Stimulated activated CD8-positive, alpha-beta memory T cell treated with anti-CD3 and anti-CD28 coated beads, Interleukin-7, amount 100 ng/mL, for 48 hours (primary cell): ENCODE measurements at regions not wholly inside any gene's neighbourhood (a gene's known extent, or its start where the extent isn't known, plus 50 kb on each side); places are given as distances from the start of the nearest gene placed in this dataset.
"Not testable (repeated sequence)": the region's sequence is repeated elsewhere in the genome, so short reads cannot be mapped to it uniquely, and the experiment has no call there.

Experiments used
- DNase-seq, 2 donors: peaks; one replicate each; pipeline ENCODE4 v3.0.0-alpha.2; 2020; ENCODE audit warnings: low read depth in 1 of 2; ENCODE audit errors: extremely low read depth in 1 of 2

DNA sequence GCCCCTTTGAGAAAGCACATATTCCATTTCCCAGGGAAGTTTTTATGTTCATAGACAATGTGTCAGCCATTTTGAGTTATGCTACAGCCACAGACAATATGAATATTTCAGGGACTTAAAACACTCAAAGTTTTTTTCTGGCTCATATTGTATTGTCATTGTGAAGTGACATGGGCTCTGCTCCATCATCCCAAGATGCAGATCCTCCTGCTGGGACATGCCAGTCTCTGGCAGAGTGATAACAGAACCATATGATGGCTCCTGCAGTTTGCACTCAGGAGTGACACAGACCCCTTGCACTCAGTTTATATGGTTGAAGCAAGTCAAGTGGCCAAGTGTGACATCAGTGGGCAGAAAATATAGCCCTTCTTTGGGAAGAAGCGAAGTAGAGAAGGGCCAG lies 498.4 kb upstream of the TUSC1 start:
- no peak for DNase-seq

GRCh38 chr9:26175264-26175663 lies 497.0 kb upstream of the TUSC1 start:
- DNase-seq: no peak

GRCh38 chr9:26172301-26172700 lies 494.1 kb upstream of the TUSC1 start:
- DNase-seq: no peak

DNA sequence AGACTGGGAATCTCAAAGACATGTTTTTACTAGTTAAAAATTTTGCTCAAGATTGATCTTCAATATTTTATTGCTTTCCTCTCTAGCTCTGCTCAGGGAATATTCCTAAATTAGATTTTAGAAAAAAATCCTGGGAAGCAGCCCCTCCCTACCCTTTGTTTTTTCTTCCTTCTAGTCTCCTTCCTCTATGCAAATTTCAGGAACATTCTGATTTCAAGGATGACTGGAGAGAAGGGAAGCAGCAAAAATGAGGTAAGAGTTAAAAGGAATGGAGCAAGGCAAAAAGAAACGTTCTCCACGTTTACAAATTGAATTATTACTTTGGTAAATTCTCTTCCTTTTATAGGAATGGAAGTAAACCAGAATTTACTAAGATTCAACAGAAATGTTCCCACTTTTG lies 493.4 kb upstream of the TUSC1 start:
- no peak for DNase-seq

GRCh38 chr9:26170190-26170589 lies 491.9 kb upstream of the TUSC1 start:
- no peak for DNase-seq

- DNase-seq: no peak
These were observed 491.5 kb upstream of the TUSC1 start for GRCh38 chr9:26169708-26170107.

DNA sequence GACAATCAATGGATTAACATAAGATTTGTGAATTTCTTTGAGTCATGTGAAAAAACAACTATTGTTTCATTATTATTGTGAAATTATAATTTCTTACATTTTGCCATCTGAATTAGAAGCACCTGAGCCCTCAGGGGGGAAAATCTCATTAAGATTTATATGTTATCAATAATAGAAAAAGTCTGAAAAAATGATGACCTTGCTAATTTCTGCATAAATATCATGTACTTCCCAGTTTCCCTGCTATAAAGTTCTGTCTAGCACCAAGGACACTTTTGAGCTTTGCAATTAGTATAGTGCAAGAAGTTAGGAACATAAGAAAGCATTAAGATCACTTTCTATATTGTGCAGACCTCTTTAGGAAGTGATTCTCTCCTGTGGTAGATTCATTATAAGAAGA lies 488.3 kb upstream of the TUSC1 start:
- DNase-seq: no peak

DNA sequence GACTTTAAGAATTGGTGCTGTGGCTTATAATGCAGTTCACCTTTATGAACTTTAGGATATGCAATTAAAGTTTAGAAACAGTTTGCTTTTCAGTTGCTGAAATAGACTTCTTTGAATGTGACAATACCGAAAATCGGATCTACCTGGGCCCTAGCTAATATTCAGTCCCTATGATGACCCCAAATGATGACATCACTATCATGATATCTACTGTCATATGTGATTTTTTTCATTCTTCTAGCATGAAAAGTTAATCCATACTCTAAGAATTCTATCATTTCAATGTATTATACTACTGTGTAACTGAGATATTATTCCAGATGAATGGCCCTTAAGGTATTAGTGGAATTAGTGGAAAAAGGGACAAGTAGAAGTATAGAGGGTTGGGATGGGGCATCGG lies 487.2 kb upstream of the TUSC1 start:
- no peak for DNase-seq

DNA sequence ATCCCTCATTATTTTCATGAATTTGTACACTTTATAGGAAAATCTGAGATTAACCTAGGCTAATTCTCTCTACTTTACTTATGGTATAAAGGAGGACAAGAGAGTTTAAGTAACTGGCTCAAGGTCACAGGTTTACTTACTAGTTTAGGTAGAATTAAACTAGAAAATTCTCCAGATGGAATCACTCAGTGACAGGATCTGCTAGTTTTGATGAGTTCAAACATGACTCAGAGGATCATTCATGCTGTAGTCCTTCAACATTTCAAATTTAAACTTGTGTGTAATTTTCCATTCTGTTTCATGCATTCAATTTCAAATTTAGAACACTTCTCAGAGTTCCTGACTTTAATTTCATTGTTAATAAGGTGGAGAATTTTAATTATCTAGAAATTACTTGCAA lies 485.7 kb upstream of the TUSC1 start:
- DNase-seq: no peak

GRCh38 chr9:26159575-26160392 lies 481.5 kb upstream of the TUSC1 start:
- no peak for DNase-seq

GRCh38 chr9:26158631-26159150 lies 480.4 kb upstream of the TUSC1 start:
- DNase-seq: no peak

- DNase-seq: no peak
These were observed 479.2 kb upstream of the TUSC1 start for GRCh38 chr9:26157411-26157810.

- no peak for DNase-seq
These were observed 474.1 kb upstream of the TUSC1 start for GRCh38 chr9:26152350-26152749.

DNA sequence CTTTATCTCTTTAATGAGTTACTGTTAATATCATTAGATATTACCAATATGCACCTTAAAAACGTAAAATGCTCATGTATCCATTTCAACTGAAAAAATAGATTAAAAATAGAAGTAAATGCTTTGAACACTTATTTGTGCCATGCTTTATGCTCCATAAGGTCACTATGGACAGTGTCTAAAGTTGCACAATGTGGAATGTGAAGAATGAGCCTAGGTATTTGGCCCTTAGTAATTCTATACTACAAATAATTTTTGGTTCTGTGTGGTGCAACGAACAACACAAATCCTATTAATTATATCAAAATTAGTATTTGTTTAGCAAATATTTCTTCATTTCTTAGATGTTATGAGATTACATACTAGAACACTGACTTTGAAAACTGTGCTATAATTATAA lies 469.9 kb upstream of the TUSC1 start:
- no peak for DNase-seq

- no peak for DNase-seq
These were observed 467.7 kb upstream of the TUSC1 start for GRCh38 chr9:26145938-26146337.

GRCh38 chr9:26142631-26143030 lies 464.4 kb upstream of the TUSC1 start:
- no peak for DNase-seq

DNA sequence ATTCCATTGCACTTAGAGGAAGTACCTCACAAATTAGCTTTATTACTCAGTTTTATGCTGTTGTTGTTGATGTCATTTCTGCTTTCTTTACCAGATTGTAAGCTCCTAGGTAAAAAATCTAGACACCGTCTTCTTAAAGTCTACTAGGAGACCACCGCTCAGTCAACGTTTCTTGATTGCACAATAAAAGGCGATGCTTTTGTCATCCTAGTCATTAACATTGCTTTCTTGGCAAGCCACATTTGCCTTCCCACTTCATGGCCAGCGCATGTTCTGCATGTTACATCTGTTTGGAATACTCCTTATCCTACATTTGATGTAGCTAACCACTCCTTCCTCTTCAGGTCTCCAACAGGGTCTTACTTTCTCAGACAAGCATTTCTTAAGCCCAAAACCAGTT lies 464.0 kb upstream of the TUSC1 start:
- no peak for DNase-seq

DNA sequence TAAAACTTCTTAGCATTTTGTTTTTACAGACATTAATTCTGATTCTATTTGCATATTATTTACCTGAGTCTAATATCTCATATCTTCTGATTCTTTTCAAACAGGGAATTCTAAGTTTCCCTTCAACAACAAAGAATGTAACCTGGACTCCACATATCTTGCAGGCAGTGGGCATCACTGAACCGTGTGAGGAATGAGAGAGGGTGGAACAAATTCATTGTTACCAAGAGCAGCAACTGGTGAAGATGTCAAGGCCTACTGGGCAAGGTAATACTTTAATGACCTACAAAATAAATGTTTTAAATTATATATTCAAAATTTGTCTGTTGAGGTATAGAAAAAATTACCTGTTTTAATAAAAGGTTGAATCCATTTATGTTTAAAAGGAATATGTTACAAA lies 455.3 kb upstream of the TUSC1 start:
- DNase-seq: no peak

DNA sequence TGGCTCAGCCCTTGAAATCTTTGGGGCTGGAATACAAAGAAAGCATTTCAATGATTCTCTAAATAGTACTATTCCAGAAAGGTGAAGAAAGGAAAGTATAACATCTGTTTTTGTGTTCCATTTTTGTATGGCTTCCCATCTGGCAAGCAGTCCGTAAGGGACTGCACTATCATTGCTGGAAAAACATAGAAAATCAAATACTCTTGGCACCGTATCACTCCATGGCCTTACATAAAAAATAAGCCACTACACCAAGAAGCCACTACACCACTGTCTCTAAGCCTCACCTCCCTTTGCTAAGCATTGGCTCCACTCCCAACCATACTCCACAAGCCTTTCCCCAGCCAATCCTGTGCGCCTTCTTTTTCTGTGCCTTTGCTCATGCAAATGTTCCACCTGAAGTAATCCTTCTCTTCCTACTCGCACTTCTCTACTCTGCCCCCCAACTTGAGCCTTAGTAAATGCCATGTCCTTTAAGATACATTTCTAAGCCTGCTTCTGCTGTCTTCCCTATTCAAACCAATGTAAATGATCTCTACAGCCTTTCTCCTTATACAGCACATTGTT lies 454.6 kb upstream of the TUSC1 start:
- no peak for DNase-seq

DNA sequence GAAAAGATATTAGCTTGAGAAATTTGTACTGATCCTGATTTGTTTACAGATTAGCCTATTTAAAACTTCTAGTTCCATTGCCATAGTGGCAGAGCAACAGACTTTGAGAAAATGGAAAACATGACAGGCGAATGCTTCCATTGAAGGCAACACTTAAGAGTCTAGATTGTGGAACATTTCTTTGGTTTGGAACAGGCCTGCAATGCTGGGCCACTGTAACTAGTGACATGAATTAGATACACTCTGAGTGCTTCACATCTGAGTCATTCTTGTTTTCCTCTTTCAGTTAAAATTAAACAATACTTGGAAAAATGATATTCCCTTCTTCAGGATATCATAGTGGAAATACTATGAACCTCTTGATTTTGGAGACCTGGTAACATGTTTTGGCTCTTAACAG lies 453.6 kb upstream of the TUSC1 start:
- no peak for DNase-seq

DNA sequence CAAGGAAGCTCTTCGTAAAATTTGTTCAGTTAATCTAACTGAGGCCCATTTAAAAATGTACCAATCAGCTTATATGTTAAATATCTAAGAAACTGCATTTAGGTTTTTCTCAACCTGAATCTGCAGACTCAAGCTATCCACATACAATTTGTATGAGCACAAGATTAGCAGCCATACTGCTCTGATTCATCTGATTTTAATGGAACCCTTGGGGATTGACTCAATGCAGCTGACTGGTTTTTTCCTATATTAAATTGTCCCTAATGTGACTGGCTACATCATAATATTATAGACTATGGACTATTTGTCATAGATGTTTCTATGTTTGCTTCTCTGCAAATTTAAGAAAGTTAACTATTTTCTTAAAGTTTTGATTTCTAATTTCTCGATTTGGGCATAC lies 451.0 kb upstream of the TUSC1 start:
- no peak for DNase-seq

GRCh38 chr9:26125693-26126092 lies 447.4 kb upstream of the TUSC1 start:
- DNase-seq: no peak

DNA sequence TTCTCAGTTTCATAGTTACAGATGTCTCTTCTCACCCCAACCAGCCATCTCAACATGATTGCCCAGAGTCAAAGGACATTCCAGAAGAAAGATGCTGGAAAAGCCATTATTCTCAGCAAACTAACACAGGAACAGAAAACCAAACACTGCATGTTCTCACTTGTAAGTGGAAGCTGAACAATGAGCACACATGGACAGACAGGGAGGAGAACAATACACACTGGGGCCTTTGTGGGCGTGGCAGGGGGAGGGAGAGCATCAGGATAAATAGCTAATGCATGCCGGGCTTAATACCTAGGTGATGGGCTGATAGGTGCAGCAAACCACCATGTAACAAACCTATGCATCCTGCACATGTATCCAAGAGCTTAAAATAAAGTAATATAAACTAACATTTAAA lies 437.8 kb upstream of the TUSC1 start:
- not testable (repeated sequence) for DNase-seq
